HEK293 (cell line): ENCODE measurements at regions not wholly inside any gene's neighbourhood (a gene's known extent, or its start where the extent isn't known, plus 50 kb on each side); places are given as distances from the start of the nearest gene placed in this dataset.
A peak's percentile ranks its signal among the peaks of the same experiment; 100 is the strongest.

ENCODE experiments used
- BCL6B ChIP-seq: fragments of 450-650 bp; formaldehyde crosslinking; IDR thresholded peaks from 2 replicates; pipeline ENCODE4 v1.5.1; 2017; ENCODE audit warnings: missing biosample characterization, missing genetic modification characterization
- KLF10 ChIP-seq: fragments of 450-650 bp; IDR thresholded peaks from 2 replicates; pipeline ENCODE4 v1.5.1; 2018; ENCODE audit warnings: missing biosample characterization, mild to moderate bottlenecking, missing genetic modification characterization
- OSR2 ChIP-seq: fragments of 450-650 bp; formaldehyde crosslinking; IDR thresholded peaks from 2 replicates; pipeline ENCODE4 v1.5.1; 2016; ENCODE audit warnings: missing biosample characterization, missing genetic modification characterization
- PRDM10 ChIP-seq: fragments of 450-650 bp; formaldehyde crosslinking; IDR thresholded peaks from 2 replicates; pipeline ENCODE4 v1.5.1; 2016; ENCODE audit warnings: missing biosample characterization, missing genetic modification characterization
- RBAK ChIP-seq: fragments of 450-650 bp; formaldehyde crosslinking; IDR thresholded peaks from 2 replicates; pipeline ENCODE4 v1.5.1; 2016; ENCODE audit warnings: missing biosample characterization, missing genetic modification characterization
- SCRT1 ChIP-seq: fragments of 450-650 bp; formaldehyde crosslinking; IDR thresholded peaks from 2 replicates; pipeline ENCODE4 v1.5.1; 2016; ENCODE audit warnings: missing biosample characterization, missing genetic modification characterization, borderline replicate concordance
- SCRT2 ChIP-seq: fragments of 450-650 bp; formaldehyde crosslinking; IDR thresholded peaks from 2 replicates; pipeline ENCODE4 v1.5.1; 2016; ENCODE audit warnings: missing biosample characterization, missing genetic modification characterization
- SETDB1 ChIP-seq: IDR thresholded peaks from one replicate; pipeline ENCODE4 v1.6.1; 2017; ENCODE audit warnings: mild to moderate bottlenecking, low read length, moderate library complexity, mixed read lengths; ENCODE audit not compliant: insufficient read length
- SP2 ChIP-seq: fragments of 450-650 bp; formaldehyde crosslinking; IDR thresholded peaks from 2 replicates; pipeline ENCODE4 v1.5.1; 2016; ENCODE audit warnings: missing biosample characterization, missing genetic modification characterization
- SP7 ChIP-seq: fragments of 450-650 bp; formaldehyde crosslinking; IDR thresholded peaks from 2 replicates; pipeline ENCODE4 v1.5.1; 2016; ENCODE audit warnings: missing biosample characterization, missing genetic modification characterization
- ZBTB17 ChIP-seq: fragments of 450-650 bp; formaldehyde crosslinking; IDR thresholded peaks from 2 replicates; pipeline ENCODE4 v1.5.1; 2016; ENCODE audit warnings: missing biosample characterization, missing genetic modification characterization
- ZBTB20 ChIP-seq: fragments of 450-650 bp; formaldehyde crosslinking; IDR thresholded peaks from 2 replicates; pipeline ENCODE4 v1.5.1; 2016; ENCODE audit warnings: missing biosample characterization, missing genetic modification characterization
- ZBTB21 ChIP-seq: fragments of 450-650 bp; formaldehyde crosslinking; IDR thresholded peaks from 2 replicates; pipeline ENCODE4 v1.5.1; 2017; ENCODE audit warnings: missing biosample characterization, missing genetic modification characterization
- ZEB2 ChIP-seq: fragments of 450-650 bp; formaldehyde crosslinking; IDR thresholded peaks from 2 replicates; pipeline ENCODE4 v1.5.1; 2016; ENCODE audit warnings: missing biosample characterization, missing genetic modification characterization
- ZNF184 ChIP-seq: fragments of 450-650 bp; IDR thresholded peaks from 2 replicates; pipeline ENCODE4 v1.5.1; 2018; ENCODE audit warnings: missing biosample characterization, mild to moderate bottlenecking, missing genetic modification characterization
- ZNF274 ChIP-seq, 2 experiments: fragments of 200-500 bp in 1 of 2; fragments of 450-650 bp in 1 of 2; sonication (Bioruptor generic) in 1 of 2; formaldehyde crosslinking in 1 of 2; IDR thresholded peaks; 2 replicates each; pipeline versions ENCODE4 v1.5.1 to v1.6.1; 2014 to 2016; ENCODE audit warnings: borderline replicate concordance in 1 of 2, inconsistent platforms in 1 of 2, low read length in 1 of 2, missing biosample characterization in 1 of 2, missing genetic modification characterization in 1 of 2
- ZNF341 ChIP-seq: fragments of 450-650 bp; formaldehyde crosslinking; IDR thresholded peaks from 2 replicates; pipeline ENCODE4; 2016; ENCODE audit warnings: low read depth, missing biosample characterization, missing genetic modification characterization
- ZNF433 ChIP-seq: fragments of 450-650 bp; formaldehyde crosslinking; IDR thresholded peaks from 2 replicates; pipeline ENCODE4 v1.5.1; 2016; ENCODE audit warnings: missing biosample characterization, missing genetic modification characterization, low read depth
- ZNF449 ChIP-seq: fragments of 450-650 bp; formaldehyde crosslinking; IDR thresholded peaks from 2 replicates; pipeline ENCODE4 v1.5.1; 2017; ENCODE audit warnings: missing biosample characterization, mild to moderate bottlenecking, missing genetic modification characterization, moderate library complexity
- ZNF529 ChIP-seq: fragments of 450-650 bp; formaldehyde crosslinking; IDR thresholded peaks from 2 replicates; pipeline ENCODE4 v1.5.1; 2017; ENCODE audit warnings: missing genetic modification characterization, missing biosample characterization; ENCODE audit not compliant: insufficient replicate concordance
- ZNF561 ChIP-seq: fragments of 450-650 bp; IDR thresholded peaks from 2 replicates; pipeline ENCODE4 v1.5.1; 2018; ENCODE audit warnings: missing biosample characterization, missing genetic modification characterization, borderline replicate concordance
- ZNF580 ChIP-seq: fragments of 450-650 bp; formaldehyde crosslinking; IDR thresholded peaks from 2 replicates; pipeline ENCODE4 v1.5.1; 2016; ENCODE audit warnings: missing biosample characterization, missing genetic modification characterization
- ZNF629 ChIP-seq: fragments of 450-650 bp; formaldehyde crosslinking; IDR thresholded peaks from 2 replicates; pipeline ENCODE4 v1.5.1; 2017; ENCODE audit warnings: missing biosample characterization, missing genetic modification characterization
- ZSCAN30 ChIP-seq: fragments of 450-650 bp; IDR thresholded peaks from 2 replicates; pipeline ENCODE4 v1.5.1; 2018; ENCODE audit warnings: missing biosample characterization, mild to moderate bottlenecking, missing genetic modification characterization, moderate library complexity
- ZXDB ChIP-seq: fragments of 450-650 bp; formaldehyde crosslinking; IDR thresholded peaks from 2 replicates; pipeline ENCODE4 v1.5.1; 2016; ENCODE audit warnings: missing biosample characterization, missing genetic modification characterization
- TF ChIP-seq, protein P1 (sequence below): fragments of 450-650 bp; formaldehyde crosslinking; IDR thresholded peaks from 2 replicates; pipeline ENCODE4 v1.5.1; 2016; ENCODE audit warnings: missing biosample characterization, missing genetic modification characterization
- TF ChIP-seq, protein P2 (sequence below): fragments of 450-650 bp; formaldehyde crosslinking; IDR thresholded peaks from 2 replicates; pipeline ENCODE4 v1.5.1; 2017; ENCODE audit warnings: missing biosample characterization, missing genetic modification characterization
- TF ChIP-seq, protein P3 (sequence below): fragments of 450-650 bp; formaldehyde crosslinking; IDR thresholded peaks from 2 replicates; pipeline ENCODE4 v1.5.1; 2016; ENCODE audit warnings: missing biosample characterization, missing genetic modification characterization

DNA sequence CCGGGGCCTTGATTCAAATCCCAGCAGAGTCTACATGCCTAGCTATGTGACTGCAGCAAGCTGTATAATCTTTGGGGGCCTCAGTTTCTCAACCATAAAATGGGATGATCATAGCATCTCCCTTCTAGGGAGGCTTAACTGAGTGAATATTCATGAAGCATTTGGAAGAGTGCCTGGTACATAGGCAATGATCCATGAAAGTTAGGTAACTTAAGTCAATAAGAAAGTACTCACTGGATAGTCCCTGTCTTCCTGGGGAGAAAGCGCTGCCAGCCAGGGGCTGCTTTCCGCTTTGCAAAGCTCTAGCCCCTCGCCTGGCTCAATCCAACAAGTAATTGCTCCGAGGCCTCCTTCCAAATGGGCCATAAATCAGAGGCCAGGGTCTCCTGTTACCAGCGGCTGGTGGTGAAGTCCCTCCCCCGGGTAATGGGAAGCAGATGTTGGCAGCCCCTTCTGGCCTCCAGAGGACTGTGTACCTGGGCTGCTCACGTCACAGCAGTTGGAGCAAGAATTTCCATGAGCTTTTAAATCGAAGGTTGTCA is 521.9 kb upstream of the PROK2 start (continued):
- TF ChIP-seq ZNF580 (tag by site-specific recombination) (no peak), ZBTB20 (tag by site-specific recombination) (peak; percentile 39; the same call in 1 of the 2 replicates), ZEB2 (0 out of 2 replicates have a peak, but pooled peaks have one; percentile 27), ZBTB17 (0 out of 2 replicates have a peak, but pooled peaks have one; percentile 36), ZNF449 (tag by site-specific recombination) (no peak), ZNF629 (peak; percentile 72), ZNF274 (IDR thresholded peaks at IDR 0.05; ENCODE audit: low read length) (no peak), ZNF274 (tag by site-specific recombination; IDR thresholded peaks at IDR 0.05; ENCODE audit: borderline replicate concordance) (no peak), ZNF561 (peak; percentile 74; the same call in 1 of the 2 replicates), ZBTB21 (tag by site-specific recombination) (peak; percentile 71; the same call in 1 of the 2 replicates), ZNF433 (tag by site-specific recombination) (no peak), ZNF529 (tag by site-specific recombination) (no peak), OSR2 (peak; percentile 92), SETDB1 (no peak), ZNF341 (peak; percentile 50), SP2 (tag by site-specific recombination) (peak; percentile 51; the same call in 1 of the 2 replicates), SCRT1 (tag by site-specific recombination) (peak; percentile 74; the same call in 1 of the 2 replicates), ZXDB (peak; percentile 64), PRDM10 (peak; percentile 78), RBAK (tag by site-specific recombination) (no peak), SP7 (tag by site-specific recombination) (peak; percentile 57; the same call in 1 of the 2 replicates), ZNF184 (tag by site-specific recombination) (peak; percentile 47; the same call in 1 of the 2 replicates), SCRT2 (peak; percentile 70), KLF10 (tag by site-specific recombination) (peak; percentile 51; the same call in 1 of the 2 replicates), BCL6B (tag by site-specific recombination) (no peak), ZSCAN30 (tag by site-specific recombination) (0 out of 2 replicates have a peak, but pooled peaks have one; percentile 49)
- TF ChIP-seq, protein P1, sequence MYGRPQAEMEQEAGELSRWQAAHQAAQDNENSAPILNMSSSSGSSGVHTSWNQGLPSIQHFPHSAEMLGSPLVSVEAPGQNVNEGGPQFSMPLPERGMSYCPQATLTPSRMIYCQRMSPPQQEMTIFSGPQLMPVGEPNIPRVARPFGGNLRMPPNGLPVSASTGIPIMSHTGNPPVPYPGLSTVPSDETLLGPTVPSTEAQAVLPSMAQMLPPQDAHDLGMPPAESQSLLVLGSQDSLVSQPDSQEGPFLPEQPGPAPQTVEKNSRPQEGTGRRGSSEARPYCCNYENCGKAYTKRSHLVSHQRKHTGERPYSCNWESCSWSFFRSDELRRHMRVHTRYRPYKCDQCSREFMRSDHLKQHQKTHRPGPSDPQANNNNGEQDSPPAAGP (tag by site-specific recombination) = 0 out of 2 replicates have a peak, but pooled peaks have one; percentile 15
- TF ChIP-seq, protein P2, sequence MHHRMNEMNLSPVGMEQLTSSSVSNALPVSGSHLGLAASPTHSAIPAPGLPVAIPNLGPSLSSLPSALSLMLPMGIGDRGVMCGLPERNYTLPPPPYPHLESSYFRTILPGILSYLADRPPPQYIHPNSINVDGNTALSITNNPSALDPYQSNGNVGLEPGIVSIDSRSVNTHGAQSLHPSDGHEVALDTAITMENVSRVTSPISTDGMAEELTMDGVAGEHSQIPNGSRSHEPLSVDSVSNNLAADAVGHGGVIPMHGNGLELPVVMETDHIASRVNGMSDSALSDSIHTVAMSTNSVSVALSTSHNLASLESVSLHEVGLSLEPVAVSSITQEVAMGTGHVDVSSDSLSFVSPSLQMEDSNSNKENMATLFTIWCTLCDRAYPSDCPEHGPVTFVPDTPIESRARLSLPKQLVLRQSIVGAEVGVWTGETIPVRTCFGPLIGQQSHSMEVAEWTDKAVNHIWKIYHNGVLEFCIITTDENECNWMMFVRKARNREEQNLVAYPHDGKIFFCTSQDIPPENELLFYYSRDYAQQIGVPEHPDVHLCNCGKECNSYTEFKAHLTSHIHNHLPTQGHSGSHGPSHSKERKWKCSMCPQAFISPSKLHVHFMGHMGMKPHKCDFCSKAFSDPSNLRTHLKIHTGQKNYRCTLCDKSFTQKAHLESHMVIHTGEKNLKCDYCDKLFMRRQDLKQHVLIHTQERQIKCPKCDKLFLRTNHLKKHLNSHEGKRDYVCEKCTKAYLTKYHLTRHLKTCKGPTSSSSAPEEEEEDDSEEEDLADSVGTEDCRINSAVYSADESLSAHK (tag by site-specific recombination) = peak; percentile 60; the same call in 1 of the 2 replicates
- TF ChIP-seq, protein P3, sequence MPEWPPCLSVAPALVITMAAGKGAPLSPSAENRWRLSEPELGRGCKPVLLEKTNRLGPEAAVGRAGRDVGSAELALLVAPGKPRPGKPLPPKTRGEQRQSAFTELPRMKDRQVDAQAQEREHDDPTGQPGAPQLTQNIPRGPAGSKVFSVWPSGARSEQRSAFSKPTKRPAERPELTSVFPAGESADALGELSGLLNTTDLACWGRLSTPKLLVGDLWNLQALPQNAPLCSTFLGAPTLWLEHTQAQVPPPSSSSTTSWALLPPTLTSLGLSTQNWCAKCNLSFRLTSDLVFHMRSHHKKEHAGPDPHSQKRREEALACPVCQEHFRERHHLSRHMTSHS = no peak
